NCI-H2171 (cell line): ENCODE measurements at regions not wholly inside any gene's neighbourhood (a gene's known extent, or its start where the extent isn't known, plus 50 kb on each side); places are given as distances from the start of the nearest gene placed in this dataset.

ENCODE experiments used
- DNase-seq: peaks from one replicate; lab custom pipeline; 2025; lab: John Stamatoyannopoulos, UW

GRCh38 chr10:83357627-83358026 lies 781.7 kb upstream of the GHITM start:
- no peak for DNase-seq

- no peak for DNase-seq
These were observed 772.3 kb upstream of the GHITM start for GRCh38 chr10:83367036-83367435.

GRCh38 chr10:83371696-83372490 lies 767.4 kb upstream of the GHITM start:
- no peak for DNase-seq

- DNase-seq, result no peak
These were observed 766.7 kb upstream of the GHITM start for GRCh38 chr10:83372646-83373045.

GRCh38 chr10:83373671-83374070 lies 765.6 kb upstream of the GHITM start:
- DNase-seq, result peak; percentile 50

- no peak for DNase-seq
These were observed 764.6 kb upstream of the GHITM start for GRCh38 chr10:83374741-83375140.

- no peak for DNase-seq
These were observed 764.0 kb upstream of the GHITM start for GRCh38 chr10:83375274-83375673.

- DNase-seq, result no peak
These were observed 741.5 kb upstream of the GHITM start for GRCh38 chr10:83397806-83398205.

GRCh38 chr10:83410570-83410969 lies 728.7 kb upstream of the GHITM start:
- DNase-seq, result no peak

GRCh38 chr10:83425306-83425705 lies 714.0 kb upstream of the GHITM start:
- DNase-seq, result no peak

- DNase-seq, result no peak
These were observed 712.2 kb upstream of the GHITM start for GRCh38 chr10:83427101-83427500.

- no peak for DNase-seq
These were observed 706.9 kb upstream of the GHITM start for GRCh38 chr10:83432261-83433045.

- no peak for DNase-seq
These were observed 705.6 kb upstream of the GHITM start for GRCh38 chr10:83433705-83434104.

GRCh38 chr10:83448013-83448412 lies 691.3 kb upstream of the GHITM start:
- DNase-seq, result no peak

GRCh38 chr10:83458611-83459010 lies 680.7 kb upstream of the GHITM start:
- no peak for DNase-seq

GRCh38 chr10:83459124-83459523 lies 680.2 kb upstream of the GHITM start:
- DNase-seq, result no peak

- no peak for DNase-seq
These were observed 669.5 kb upstream of the GHITM start for GRCh38 chr10:83469728-83470331.

- peak; percentile 32 for DNase-seq
These were observed 663.1 kb upstream of the GHITM start for GRCh38 chr10:83476211-83476610.

- DNase-seq, result no peak
These were observed 650.1 kb upstream of the GHITM start for GRCh38 chr10:83489161-83489560.

GRCh38 chr10:83492004-83492403 lies 647.3 kb upstream of the GHITM start:
- DNase-seq, result peak; percentile 58

GRCh38 chr10:83512681-83513080 lies 626.6 kb upstream of the GHITM start:
- no peak for DNase-seq

GRCh38 chr10:83515001-83515400 lies 624.3 kb upstream of the GHITM start:
- no peak for DNase-seq

- DNase-seq, result peak; percentile 24
These were observed 622.5 kb upstream of the GHITM start for GRCh38 chr10:83516788-83517187.
